ENCODE measurements at regions not wholly inside any gene's neighbourhood (a gene's known extent, or its start where the extent isn't known, plus 50 kb on each side); places are given as distances from the start of the nearest gene placed in this dataset.

- no peak for DNase-seq (ENCODE audit: low read depth)
Measured at GRCh38 chr2:18889565-18890332, 300.4 kb upstream of the NT5C1B start.

- no peak for DNase-seq (ENCODE audit: low read depth)
Measured at GRCh38 chr2:18885457-18885856, 296.1 kb upstream of the NT5C1B start.

GRCh38 chr2:18883616-18884456 lies 294.5 kb upstream of the NT5C1B start:
- DNase-seq (ENCODE audit: low read depth), result peak; percentile 18

- DNase-seq (ENCODE audit: low read depth), result no peak
Measured at GRCh38 chr2:18871430-18871829, 282.1 kb upstream of the NT5C1B start.

- no peak for DNase-seq (ENCODE audit: low read depth)
Measured at GRCh38 chr2:18870307-18870706, 280.9 kb upstream of the NT5C1B start.

- DNase-seq (ENCODE audit: low read depth), result no peak
Measured at GRCh38 chr2:18861951-18862350, 272.6 kb upstream of the NT5C1B start.

GRCh38 chr2:18860179-18860578 lies 270.8 kb upstream of the NT5C1B start:
- DNase-seq (ENCODE audit: low read depth), result no peak

- DNase-seq (ENCODE audit: low read depth), result no peak
Measured at GRCh38 chr2:18856765-18857164, 267.4 kb upstream of the NT5C1B start.

- DNase-seq (ENCODE audit: low read depth), result no peak
Measured at GRCh38 chr2:18855027-18855426, 265.7 kb upstream of the NT5C1B start.

- no peak for DNase-seq (ENCODE audit: low read depth)
Measured at GRCh38 chr2:18849841-18850578, 260.6 kb upstream of the NT5C1B start.

- DNase-seq (ENCODE audit: low read depth), result no peak
Measured at GRCh38 chr2:18848646-18849045, 259.3 kb upstream of the NT5C1B start.

GRCh38 chr2:18845854-18846445 lies 256.6 kb upstream of the NT5C1B start:
- no peak for DNase-seq (ENCODE audit: low read depth)

GRCh38 chr2:18842836-18843235 lies 253.5 kb upstream of the NT5C1B start:
- no peak for DNase-seq (ENCODE audit: low read depth)

GRCh38 chr2:18841248-18842150 lies 252.1 kb upstream of the NT5C1B start:
- no peak for DNase-seq (ENCODE audit: low read depth)

- DNase-seq (ENCODE audit: low read depth), result no peak
Measured at GRCh38 chr2:18837240-18837639, 247.9 kb upstream of the NT5C1B start.

- DNase-seq (ENCODE audit: low read depth), result no peak
Measured at GRCh38 chr2:18836436-18836835, 247.1 kb upstream of the NT5C1B start.

GRCh38 chr2:18835787-18836186 lies 246.4 kb upstream of the NT5C1B start:
- DNase-seq (ENCODE audit: low read depth), result no peak

- peak; percentile 71 for DNase-seq (ENCODE audit: low read depth)
Measured at GRCh38 chr2:18834341-18834740, 245.0 kb upstream of the NT5C1B start.

- no peak for DNase-seq (ENCODE audit: low read depth)
Measured at GRCh38 chr2:18833941-18834340, 244.6 kb upstream of the NT5C1B start.

GRCh38 chr2:18831916-18832510 lies 242.6 kb upstream of the NT5C1B start:
- DNase-seq (ENCODE audit: low read depth), result no peak

GRCh38 chr2:18830962-18831361 lies 241.6 kb upstream of the NT5C1B start:
- no peak for DNase-seq (ENCODE audit: low read depth)

All from HS-5 (cell line).